T-helper 2 cell treated with Interferon-gamma antibody and Interleukin-4, amounts not matched to agents 100 ng/mL and 5 ng/mL, for 36 hours (primary cell): ENCODE measurements at regions not wholly inside any gene's neighbourhood (a gene's known extent, or its start where the extent isn't known, plus 50 kb on each side); places are given as distances from the start of the nearest gene placed in this dataset.
"Not testable (repeated sequence)": the region's sequence is repeated elsewhere in the genome, so short reads cannot be mapped to it uniquely, and the experiment has no call there.

ENCODE experiments used
- intact Hi-C: fragments of 100-400 bp; cut with micrococcal nuclease; formaldehyde crosslinking; loops from one replicate; pipeline ENCODE4 v1.15.1; 2023

DNA sequence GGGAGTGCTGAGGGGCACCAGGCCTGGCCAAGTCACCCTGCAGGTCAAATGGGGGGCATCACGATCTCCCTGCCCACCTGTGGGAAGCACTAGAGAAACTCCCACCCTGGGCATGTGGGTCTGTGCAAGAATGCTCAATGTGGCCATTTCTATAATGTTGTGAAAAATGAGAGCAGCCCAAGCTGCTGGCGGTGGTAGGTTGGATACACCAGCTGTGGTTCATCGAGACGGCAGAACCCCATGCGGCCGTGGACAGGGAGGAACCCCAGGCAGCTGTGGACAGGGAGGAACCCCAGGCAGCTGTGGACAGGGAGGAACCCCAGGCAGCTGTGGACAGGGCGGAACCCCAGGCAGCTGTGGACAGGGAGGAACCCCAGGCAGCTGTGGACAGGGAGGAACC, 129.1 kb downstream of the BRD1 start:
- intact Hi-C loops, result not testable (repeated sequence)

DNA sequence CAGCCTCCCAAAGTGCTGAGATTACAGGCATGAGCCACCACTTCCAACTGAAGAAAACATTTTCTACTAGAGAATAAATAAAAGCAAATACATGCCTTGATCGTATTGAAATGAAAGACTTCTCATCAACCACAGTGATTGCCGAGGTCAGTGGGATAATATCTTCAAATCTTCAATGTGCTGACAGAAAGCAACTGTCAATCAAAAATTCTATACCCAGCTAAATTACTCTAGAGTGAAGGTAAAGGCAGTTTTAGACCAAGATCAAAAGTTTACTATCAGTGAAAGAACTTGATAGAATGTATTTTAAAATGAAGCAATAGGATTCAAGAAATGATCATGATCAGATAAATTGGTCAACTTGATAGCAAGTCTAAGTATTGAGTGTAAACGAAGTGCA, 130.6 kb downstream of the BRD1 start:
- intact Hi-C loops, result no loop called here

DNA sequence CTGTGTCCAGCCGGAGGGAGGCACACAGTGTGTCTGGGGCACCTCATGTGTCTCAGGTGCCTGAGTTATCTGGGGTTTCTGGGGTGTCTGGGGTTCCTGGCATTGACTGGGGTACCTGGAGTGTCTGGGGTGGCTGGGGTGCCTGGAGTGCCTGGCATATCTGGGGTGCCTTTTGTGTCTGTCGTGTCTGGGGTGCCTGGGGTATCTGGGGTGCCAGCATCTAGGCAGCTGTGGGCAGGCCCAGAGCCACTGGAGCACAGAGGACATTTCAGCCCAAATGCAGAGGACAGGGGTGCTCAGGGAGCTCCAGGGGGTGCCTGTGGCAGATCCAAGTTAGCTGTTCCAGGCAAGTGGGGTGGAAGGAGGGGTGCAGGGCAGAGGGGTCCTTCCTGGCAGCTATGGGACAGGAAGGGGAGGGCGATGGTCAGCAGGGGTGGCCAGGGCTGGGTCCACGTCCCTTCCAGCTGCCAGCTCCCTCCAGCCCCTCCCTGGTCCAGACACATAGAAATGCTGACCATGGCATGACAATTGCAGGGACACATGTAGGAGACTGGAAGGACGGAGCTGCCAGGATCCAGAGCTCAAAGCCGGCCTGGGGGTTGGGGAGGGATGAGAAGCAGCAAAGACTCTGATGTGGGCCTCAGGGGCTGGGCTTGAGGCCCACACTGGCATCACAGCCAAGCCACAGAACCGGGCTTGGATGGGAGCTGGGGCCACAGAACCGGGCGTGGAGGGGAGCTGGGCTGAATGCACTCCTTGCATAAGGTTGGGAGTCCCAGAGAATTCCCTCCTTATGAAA, 133.0 kb downstream of the BRD1 start:
- intact Hi-C loops, result no loop called here

DNA sequence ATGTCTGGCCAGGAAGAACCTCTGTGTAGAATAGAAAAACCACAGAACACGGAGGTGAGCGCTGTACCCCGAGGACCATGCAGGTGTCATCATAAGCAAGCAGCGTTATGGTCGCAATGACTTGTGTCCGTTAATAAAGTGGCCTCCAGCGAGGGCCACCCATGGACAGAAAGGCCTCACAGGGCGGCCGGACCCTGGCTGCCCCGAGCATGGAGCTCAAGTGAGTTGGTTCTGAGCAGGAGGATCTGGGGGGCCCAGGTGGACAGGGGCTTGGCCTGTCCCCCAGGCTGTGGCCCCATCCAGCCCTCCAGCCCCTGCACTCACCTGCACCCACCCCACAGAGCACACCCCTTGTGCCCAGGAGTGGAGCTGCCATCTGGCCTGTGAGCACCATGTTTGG, 133.8 kb downstream of the BRD1 start:
- intact Hi-C loops, result no loop called here

DNA sequence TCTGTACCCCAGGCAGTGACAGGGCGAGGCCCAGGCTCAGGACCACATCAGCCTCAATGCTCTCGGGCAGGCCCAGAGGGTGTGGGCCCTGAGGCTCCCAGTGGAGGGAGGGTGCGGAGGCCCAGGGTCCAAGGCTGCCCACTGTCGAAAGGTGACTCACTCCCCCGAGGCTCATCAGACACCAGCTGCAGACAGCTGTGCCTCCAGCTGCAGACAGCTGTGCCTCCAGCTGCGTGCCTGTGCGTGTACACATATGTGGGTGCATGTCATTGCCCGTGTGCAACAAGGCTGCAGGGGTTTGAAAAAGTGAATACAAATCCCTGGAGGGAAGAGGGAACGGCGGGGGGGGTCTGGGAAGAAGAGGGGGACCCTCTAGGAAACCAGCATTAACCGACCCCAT, 134.3 kb downstream of the BRD1 start:
- intact Hi-C loops, result no loop called here

DNA sequence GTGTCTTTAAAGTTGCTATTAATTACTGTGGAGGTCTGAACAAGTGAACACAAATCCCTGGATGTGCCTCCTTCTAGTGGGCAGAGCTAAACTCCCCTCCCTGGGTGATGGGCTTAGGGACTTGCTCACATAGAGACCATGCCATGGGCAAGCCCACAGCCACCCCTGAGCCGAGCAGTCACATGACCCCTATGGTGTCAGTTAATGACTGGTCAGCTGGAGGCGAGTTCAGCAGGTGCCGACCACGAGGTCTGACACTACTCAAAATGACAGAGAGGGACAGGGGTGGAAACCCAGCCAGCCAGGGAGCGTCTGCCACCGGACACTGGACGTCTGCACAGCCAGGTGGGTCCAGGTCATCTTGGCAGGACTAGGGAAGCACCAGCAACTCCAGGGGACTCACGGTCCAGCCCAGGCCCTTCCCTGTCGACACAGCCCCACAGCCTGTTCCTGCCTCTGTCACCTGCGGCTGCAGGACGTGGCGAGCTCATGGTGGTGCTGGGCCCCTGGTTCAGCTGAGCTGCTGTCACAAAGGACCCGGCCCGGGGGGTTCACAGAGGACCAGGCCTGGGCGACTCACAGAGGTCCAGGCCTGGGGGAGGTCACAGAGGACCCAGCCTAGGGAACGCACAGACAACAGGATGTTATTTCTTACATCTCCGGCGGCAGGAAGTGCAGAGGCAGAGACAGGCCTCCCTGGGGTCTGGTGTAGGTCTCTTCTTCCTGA, 135.0 kb downstream of the BRD1 start:
- intact Hi-C loops, result no loop called here

DNA sequence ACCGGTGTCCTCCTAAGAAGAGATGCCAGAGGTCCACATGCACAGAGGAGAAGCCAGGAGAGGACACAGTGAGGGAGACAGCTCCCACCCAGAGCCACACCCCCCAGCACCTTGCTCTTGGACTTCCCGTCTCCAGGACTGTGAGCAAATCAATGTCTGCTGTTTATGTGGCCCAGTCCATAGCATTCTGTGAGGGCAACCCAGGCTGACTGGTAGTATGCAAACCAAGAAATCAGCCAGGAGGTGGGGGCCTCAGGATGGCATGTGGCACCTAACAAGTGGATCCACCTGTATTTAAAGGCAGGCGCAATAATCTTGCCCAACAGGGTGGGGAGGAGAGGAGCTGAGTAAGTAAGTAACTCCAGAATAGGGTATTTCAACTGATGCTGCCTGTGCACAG, 136.4 kb downstream of the BRD1 start:
- intact Hi-C loops, result no loop called here

DNA sequence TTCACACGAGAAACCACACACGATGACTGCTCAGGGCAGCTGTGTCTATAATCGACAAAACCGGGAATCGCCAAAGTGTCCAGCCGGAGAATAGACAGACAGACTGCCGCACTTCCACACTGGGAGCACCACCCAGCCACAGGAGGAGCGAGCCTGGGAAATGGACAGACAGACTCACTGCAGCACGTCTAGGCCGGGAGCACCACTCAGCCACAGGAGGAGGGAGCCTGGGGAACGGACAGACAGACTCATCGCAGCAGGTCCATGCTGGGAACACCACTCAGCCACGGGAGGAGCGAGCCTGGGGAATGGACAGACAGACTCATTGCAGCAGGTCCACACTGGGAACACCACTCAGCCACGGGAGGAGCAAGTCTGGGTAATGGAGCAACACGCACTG, 137.2 kb downstream of the BRD1 start:
- intact Hi-C loops, result no loop called here

DNA sequence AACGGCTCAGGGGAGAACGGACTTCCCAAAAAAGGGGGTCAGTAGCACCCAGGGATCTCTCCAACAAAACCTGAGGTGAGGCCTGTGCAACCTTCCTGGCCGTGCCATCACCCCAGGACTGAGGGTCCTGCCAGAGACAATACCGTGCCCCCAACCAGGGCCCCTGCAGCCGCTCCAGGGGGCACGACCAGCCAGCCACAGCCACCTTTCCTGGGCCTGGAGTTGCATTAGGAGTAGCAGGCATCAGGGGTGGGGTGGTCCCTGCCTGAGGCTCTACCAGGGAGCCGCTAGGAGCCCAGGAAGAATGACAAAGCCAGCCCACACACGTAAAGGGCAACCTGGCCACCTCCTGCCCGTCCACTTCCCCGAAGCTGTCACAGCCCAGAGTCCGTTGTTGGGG, 137.8 kb downstream of the BRD1 start:
- intact Hi-C loops, result no loop called here

DNA sequence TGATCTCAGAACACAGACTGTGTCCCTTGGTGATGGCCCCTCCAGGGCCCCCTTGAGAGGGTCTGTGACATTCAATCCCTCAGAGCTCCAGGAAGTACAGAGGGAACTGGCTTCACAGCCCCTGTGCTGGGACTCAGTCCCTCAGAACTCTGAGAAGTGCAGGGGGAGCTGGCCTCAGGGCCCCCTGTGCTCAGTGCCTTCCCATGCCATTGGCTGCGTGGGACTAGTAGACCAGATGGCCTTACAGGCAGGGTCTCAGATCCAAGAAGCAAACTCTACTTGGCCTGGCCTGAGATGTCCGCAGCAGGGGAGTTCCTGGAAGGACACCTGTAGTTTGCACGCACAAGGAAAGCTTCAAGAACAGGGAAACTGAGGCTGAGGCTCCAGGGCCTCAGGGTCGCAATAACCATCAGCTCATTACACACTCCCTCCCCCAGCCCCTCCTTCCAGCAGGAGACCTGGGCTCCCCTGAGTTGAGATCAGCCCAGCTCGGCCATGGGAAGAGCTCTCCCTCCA, 138.4 kb downstream of the BRD1 start:
- intact Hi-C loops, result no loop called here

DNA sequence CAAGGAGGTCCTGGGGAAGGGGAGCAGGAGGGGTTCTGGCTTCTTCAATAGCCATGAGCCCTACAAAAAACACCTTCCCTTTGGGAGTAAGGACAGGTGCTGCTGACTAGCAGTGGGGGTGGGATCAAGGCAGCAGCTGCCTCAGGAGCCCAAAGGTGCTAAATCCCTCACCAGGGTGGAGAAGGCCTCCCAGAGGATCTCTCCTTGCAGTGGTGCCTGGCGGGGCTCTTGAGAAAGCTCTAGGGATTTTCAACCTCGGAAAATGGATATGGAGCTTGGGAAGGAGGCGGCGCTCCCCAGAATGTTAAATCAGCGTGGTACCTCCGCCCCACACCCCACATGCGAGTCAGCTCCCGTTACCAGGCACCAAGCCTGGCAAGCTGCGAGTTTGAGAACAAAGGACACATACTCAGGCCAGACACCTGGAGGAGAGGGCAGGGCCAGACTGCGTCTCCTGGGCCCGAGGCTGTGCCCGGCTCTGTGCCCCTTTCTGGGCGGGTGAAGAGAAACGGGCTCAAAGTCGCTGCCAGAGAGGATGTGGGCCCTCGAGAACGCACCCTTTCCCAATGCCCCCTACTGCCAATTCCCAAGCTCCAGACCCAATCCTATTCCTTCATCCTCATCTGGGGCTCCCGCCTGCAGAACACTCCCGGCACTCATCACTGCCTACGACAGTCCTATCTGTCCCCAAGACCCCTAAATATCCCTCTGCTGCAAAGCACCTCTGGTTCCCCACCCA, 139.0 kb downstream of the BRD1 start:
- intact Hi-C loops, result no loop called here

DNA sequence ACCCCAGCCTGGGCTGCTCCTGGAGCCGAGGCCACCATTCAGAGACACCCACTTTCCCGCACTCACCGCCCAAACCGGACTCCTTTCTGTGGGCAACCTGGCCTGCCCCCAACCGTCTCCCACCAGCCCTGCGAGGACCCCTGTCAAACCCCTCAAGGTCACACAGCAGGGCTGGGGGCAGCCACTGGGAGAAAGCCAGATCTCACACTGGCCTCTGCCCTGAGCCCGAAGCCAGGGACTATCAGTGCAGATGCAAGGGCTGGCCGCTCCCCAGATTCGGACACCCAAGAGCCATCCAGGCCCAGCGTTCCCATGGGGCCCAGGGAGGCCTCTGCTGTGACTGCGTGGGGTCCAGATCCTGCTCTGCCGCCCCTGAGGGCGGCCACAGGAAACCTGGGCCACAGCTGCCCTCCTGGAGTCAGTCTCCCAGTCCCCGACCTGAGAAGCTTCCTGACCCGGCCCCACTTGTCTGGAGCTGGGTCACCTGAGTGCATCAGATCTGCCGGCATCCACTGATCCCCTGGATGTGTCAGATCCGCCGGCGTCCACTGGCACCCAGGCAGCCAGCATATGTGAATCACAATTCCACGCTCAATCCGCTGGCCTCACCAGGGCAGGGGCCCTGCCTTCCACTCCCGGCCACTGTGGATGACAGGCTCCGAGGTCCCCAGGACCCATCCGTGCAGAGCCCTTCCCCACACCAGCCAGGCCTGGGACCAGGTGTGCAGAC, 139.7 kb downstream of the BRD1 start:
- intact Hi-C loops, result no loop called here

DNA sequence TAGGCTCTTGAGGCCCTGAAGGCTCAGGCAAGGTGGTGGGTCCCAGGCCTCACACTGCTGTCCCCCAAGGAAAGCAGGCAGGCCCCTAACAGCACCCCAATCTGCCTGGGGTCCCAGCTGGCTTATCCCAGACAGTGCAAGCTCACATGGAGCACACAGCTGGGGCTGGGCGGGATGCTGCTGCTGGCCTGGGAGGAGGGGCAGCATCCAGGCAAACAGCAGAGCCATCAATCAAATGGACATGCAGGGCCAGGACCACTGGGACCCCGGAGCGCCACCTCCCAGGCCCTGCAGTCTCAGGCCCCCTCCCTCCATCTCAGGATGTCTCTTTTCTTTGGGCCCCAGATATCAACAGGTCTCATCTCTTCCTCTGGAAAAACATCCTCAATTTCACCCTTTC, 140.3 kb downstream of the BRD1 start:
- intact Hi-C loops, result no loop called here

DNA sequence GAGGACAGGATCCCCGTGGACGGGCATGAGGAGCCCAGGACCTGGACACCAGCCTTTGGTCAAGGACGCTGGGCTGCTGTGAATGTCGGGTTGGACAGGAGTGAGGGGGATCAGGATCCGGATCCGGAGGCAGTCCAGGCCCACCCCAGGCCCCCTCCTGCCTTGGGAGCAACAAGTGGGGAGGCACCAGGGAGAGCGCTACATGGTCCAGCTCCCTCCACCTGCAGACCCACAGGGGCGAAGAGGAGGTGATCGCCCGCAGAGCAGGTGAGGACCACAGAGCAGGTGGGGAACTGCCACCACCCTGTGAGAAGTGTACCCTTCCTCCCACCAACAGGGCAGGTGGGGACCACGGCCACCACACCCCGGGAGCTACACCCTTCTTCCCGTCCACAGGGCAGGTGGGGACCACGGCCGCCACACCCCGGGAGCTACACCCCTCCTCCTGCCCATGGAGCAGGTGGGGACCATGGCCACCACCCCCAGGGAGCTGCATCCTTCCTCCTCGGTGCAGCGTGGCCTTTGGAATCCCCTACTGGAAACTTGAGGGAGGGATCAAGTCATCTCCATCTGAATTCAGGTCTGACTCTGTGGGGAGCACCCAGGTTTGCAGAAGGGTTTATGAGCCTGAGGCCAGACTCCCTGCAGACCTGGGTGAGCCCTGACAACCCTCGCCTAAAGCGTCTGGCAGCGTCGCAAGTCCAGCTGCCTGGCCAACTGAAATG, 141.0 kb downstream of the BRD1 start:
- intact Hi-C loops, result no loop called here

DNA sequence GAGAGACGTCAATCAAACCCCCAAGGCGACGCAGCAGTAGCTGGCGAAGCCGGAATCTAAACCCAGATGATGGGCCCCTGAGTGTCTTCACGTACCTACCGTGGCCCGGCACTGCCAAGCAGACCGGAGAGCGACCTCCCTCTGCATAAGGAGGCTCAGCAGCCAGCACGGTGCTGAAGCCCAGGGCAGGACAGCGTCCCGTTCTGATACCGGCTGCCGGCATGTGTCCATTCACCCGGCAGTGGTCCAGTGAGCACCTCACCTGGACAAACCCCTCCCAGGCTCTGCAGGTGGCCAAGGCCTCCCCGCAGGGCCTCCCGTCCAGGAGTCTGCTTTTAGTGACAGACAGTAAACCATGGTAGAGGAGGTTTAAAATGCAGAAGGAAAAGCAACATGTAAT, 142.0 kb downstream of the BRD1 start:
- intact Hi-C loops, result no loop called here

DNA sequence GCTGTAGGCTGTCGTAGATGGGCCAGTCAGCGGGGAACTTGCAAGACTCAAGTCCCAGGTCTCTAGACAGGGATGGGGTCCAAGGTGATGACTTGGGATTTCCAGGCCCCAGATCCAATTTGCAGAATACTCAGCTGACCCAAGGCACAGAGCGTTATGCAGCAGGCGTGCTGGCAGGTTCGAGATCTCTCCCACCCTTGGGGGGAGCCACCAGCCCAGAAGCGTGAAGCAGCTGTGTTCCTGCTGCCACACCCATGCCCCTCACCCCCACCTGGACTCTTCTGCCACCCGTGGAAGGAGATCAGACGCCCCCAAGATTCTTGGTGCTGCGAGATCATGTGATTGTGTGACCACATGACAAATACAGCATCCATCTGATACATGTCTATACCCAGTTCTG, 142.6 kb downstream of the BRD1 start:
- intact Hi-C loops, result no loop called here

DNA sequence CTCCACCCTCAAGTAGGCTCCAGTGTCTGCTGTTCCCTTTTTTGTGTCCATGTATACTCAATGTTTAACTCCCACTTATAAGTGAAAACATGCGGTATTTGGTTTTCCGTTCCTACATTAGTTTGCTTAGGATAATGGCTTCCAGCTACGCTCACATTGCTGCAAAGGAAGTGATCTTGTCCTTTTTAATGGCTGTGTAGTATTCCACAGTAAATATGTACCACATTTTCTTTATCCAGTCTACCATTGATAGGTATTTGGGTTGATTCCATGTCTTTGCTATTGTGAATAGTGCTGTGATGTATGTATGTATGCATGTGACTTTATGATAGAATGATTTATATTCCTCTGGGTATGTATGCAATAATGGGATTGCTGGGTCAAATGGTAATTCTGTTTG, 144.6 kb downstream of the BRD1 start:
- intact Hi-C loops, result no loop called here

DNA sequence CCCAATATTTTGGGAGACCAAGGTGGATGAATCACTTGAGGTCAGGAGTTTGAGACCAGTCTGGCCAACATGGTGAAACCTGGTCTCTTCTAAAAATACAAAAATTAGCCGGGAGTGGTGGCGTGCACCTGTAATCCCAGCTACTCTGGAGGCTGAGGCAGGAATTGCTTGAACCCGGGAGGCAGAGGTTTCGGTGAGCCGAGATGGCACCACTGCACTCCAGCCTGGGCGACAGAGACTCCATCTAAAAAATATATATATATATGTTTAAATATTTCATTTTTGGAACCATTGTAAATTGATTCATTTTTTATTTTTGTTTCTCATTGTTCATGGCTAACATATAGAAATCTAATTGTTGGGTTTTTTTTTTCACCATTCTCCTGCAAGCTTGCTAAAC, 146.9 kb downstream of the BRD1 start:
- intact Hi-C loops, result not testable (repeated sequence)

DNA sequence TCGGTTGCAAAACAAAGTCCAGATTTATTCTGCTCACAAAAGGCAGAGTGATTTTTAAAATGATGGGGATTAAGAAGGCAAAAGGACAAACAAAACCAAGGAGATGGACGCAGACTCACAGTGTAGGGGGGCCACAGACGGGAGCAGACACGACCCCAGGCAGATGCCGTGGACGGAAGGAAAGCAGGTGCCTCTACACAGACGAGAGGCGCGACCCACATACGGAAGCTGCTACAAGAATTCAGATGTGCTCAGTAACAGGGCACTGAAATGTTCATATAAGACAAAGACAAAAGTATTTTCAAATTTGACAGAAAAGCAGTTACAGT, 148.9 kb downstream of the BRD1 start:
- intact Hi-C loops, result no loop called here

DNA sequence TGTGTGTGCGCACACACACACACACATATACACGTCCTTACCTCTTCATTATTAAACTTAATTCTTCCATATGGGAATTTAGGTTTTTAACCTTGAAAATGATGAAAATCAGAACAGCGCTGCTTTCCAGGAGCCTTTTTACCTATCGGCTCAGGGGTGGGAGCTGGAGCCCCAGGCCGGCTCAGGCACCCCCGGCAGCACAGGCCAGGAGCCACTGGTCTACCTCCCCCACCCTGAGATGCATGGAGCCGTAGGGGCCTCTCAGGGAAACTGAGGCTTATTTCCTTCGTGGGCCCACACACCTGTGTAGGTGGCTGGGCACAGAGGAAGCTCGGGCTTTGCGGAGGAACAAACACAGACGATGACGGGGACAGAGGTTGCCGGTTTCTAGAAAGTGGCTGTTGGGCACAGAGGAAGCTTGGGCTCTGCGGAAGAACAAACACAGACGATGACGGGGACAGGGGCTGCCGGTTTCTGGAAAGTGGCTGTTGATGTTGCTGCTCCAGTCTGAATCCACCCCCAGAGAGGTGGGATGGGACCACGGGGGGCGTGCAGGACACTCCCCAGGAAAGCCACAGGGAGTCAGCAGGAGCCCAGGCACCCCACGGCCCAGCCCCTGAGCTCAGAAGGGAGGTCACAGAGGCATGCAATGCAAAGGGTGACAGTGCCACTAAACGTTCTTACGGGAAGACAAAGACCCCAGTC, 149.4 kb downstream of the BRD1 start:
- intact Hi-C loops, result no loop called here
